Prostate gland (tissue), 2 donors: ENCODE measurements at regions not wholly inside any gene's neighbourhood (a gene's known extent, or its start where the extent isn't known, plus 50 kb on each side); places are given as distances from the start of the nearest gene placed in this dataset.

Experiments used
- DNase-seq: peaks from one replicate; pipeline ENCODE4 v3.0.0-alpha.2; 2019; ENCODE audit warnings: low spot score
- H3K27ac ChIP-seq, 2 donors: fragments of 200-600 bp; sonication (generic); 2 replicates each; pipeline ENCODE4 v1.5.1; 2017 to 2019
- H3K27me3 ChIP-seq: fragments of 200-600 bp; sonication (generic); replicated peaks from 2 replicates; pipeline ENCODE4 v1.5.1; 2019; ENCODE audit not compliant: insufficient read depth
- H3K36me3 ChIP-seq, 2 donors: fragments of 200-600 bp; sonication (generic); 1 replicate in 1 of 2; 2 replicates in 1 of 2; pipeline versions ENCODE4 v1.5.1 to v1.8.1; 2017 to 2019
- H3K4me1 ChIP-seq: fragments of 200-600 bp; sonication (generic); replicated peaks from 2 replicates; pipeline ENCODE4 v1.5.1; 2019
- H3K4me3 ChIP-seq, 2 donors: fragments of 200-600 bp; sonication (generic); 2 replicates each; pipeline ENCODE4 v1.5.1; 2017 to 2019
- H3K9me3 ChIP-seq: fragments of 200-600 bp; sonication (generic); 2 replicates; pipeline ENCODE4 v1.5.1; 2017
- CTCF ChIP-seq, 4 experiments: fragments of 200-600 bp in 2 of 4; fragments of 450-650 bp in 2 of 4; sonication (generic) in 2 of 4; IDR thresholded peaks; 1 replicate in 3 of 4; 2 replicates in 1 of 4; pipeline ENCODE4 v1.5.1; 2016 to 2019; ENCODE audit warnings: antibody characterized with exemption in 4 of 4, mild to moderate bottlenecking in 2 of 4, moderate library complexity in 2 of 4
- POLR2A ChIP-seq: fragments of 450-650 bp; IDR thresholded peaks from one replicate; pipeline ENCODE4 v1.6.1; 2016; ENCODE audit warnings: antibody characterized with exemption, mild to moderate bottlenecking
- POLR2AphosphoS5 ChIP-seq: sonication (generic); formaldehyde crosslinking; IDR thresholded peaks from one replicate; pipeline ENCODE4 v1.6.1; 2017; ENCODE audit warnings: antibody characterized with exemption
- WGBS: methylation state at CpG from one replicate; pipeline ENCODE4 v1.1.5; 2018; 5-methylcytosine and 5-hydroxymethylcytosine counted together
- intact Hi-C: fragments of 100-400 bp; cut with DNase I; formaldehyde crosslinking; loops from one replicate; pipeline ENCODE4 v1.14.2; 2022

GRCh38 chr10:36325815-36326214 is 683.7 kb upstream of the FZD8 start:
- Histone ChIP-seq H3K36me3 (no peaks in the 10 kb centered on the region), H3K9me3 (no peaks in the 10 kb centered on the region), H3K4me3 (no peak overlapping the region), H3K27ac (no peak overlapping the region), H3K27me3 (no peaks in the 10 kb centered on the region), H3K4me1 (no peaks in the 10 kb centered on the region)
- TF ChIP-seq POLR2A (no peak), POLR2AphosphoS5 (no peak), CTCF (IDR thresholded peaks at IDR 0.05) (no peak)
- WGBS = 55% methylated on average over 2 of the region's 2 CpGs
- intact Hi-C loops = no loop called here
- DNase-seq = no peak

GRCh38 chr10:36324831-36325230 is 682.7 kb upstream of the FZD8 start:
- intact Hi-C loops = no loop called here
- TF ChIP-seq CTCF (IDR thresholded peaks at IDR 0.05) (no peak), POLR2A (no peak), POLR2AphosphoS5 (no peak)
- Histone ChIP-seq H3K27ac (no peak overlapping the region), H3K4me1 (no peaks in the 10 kb centered on the region), H3K4me3 (no peak overlapping the region), H3K36me3 (no peaks in the 10 kb centered on the region), H3K9me3 (no peaks in the 10 kb centered on the region), H3K27me3 (no peaks in the 10 kb centered on the region)
- 87% methylated on average over 2 of the region's 2 CpGs for WGBS
- DNase-seq = no peak

GRCh38 chr10:36313142-36313541 is 671.0 kb upstream of the FZD8 start:
- Histone ChIP-seq H3K27ac (no peak overlapping the region), H3K36me3 (no peaks in the 10 kb centered on the region), H3K27me3 (no peaks in the 10 kb centered on the region), H3K4me1 (no peaks in the 10 kb centered on the region), H3K4me3 (no peak overlapping the region), H3K9me3 (no peaks in the 10 kb centered on the region)
- TF ChIP-seq POLR2AphosphoS5 (no peak), CTCF (IDR thresholded peaks at IDR 0.05) (no peak), POLR2A (no peak)
- no peak for DNase-seq
- WGBS = 84% methylated on average over 7 of the region's 7 CpGs
- intact Hi-C loops = no loop called here

- DNase-seq = no peak
- Histone ChIP-seq H3K27me3 (no peaks in the 10 kb centered on the region), H3K9me3 (no peaks in the 10 kb centered on the region), H3K27ac (no peak overlapping the region), H3K36me3 (no peaks in the 10 kb centered on the region), H3K4me1 (no peaks in the 10 kb centered on the region), H3K4me3 (no peak overlapping the region)
- intact Hi-C loops = no loop called here
- no peak for TF ChIP-seq POLR2A
- TF ChIP-seq CTCF (IDR thresholded peaks at IDR 0.05) = no peak
- no peak for TF ChIP-seq POLR2AphosphoS5
These were observed 661.8 kb upstream of the FZD8 start for GRCh38 chr10:36303896-36304295.

- Histone ChIP-seq H3K4me3 (no peak overlapping the region), H3K27me3 (no peaks in the 10 kb centered on the region), H3K36me3 (no peaks in the 10 kb centered on the region), H3K9me3 (no peaks in the 10 kb centered on the region), H3K4me1 (no peaks in the 10 kb centered on the region), H3K27ac (no peak overlapping the region)
- intact Hi-C loops = no loop called here
- no peak for DNase-seq
- TF ChIP-seq POLR2A (no peak), POLR2AphosphoS5 (no peak), CTCF (IDR thresholded peaks at IDR 0.05) (no peak)
- 75% methylated on average over 2 of the region's 2 CpGs for WGBS
These were observed 660.0 kb upstream of the FZD8 start for GRCh38 chr10:36302086-36302485.
